DND-41 (cell line): ENCODE measurements at regions not wholly inside any gene's neighbourhood (a gene's known extent, or its start where the extent isn't known, plus 50 kb on each side); places are given as distances from the start of the nearest gene placed in this dataset.

Experiments used
- ATAC-seq: fragments of 200-7000 bp; cut with Tn5 transposase; 3 replicates; pipeline ENCODE4 v1.9.1; 2021; ENCODE audit warnings: low read depth; ENCODE audit not compliant: insufficient read depth
- DNase-seq: peaks from one replicate; pipeline ENCODE4 v3.0.0-alpha.2; 2020
- H2AFZ ChIP-seq: 2 replicates; pipeline ENCODE4 v1.6.0; 2012; ENCODE audit warnings: low read depth, low read length
- H3K27ac ChIP-seq: 2 replicates; pipeline ENCODE4 v1.5.1; 2012; ENCODE audit warnings: low read length, inconsistent platforms
- H3K27me3 ChIP-seq: fragments of 200-600 bp; sonication (generic); 2 replicates; pipeline ENCODE4 v1.6.0; 2012; ENCODE audit warnings: low read length, mild to moderate bottlenecking, inconsistent platforms; ENCODE audit not compliant: insufficient read depth, poor library complexity
- H3K36me3 ChIP-seq: 2 replicates; pipeline ENCODE4 v1.5.1; 2012; ENCODE audit warnings: low read length, inconsistent platforms; ENCODE audit not compliant: insufficient read depth
- H3K4me1 ChIP-seq: 2 replicates; pipeline ENCODE4 v1.5.1; 2012; ENCODE audit warnings: mild to moderate bottlenecking, low read length; ENCODE audit not compliant: insufficient read depth
- H3K4me2 ChIP-seq: 2 replicates; pipeline ENCODE4 v1.6.0; 2012; ENCODE audit warnings: mild to moderate bottlenecking, moderate library complexity, low read length, inconsistent platforms; ENCODE audit not compliant: insufficient read depth
- H3K4me3 ChIP-seq, 2 experiments: fragments of 200-600 bp in 1 of 2; shearing (Covaris generic) in 1 of 2; 2 replicates each; pipeline ENCODE4 v1.5.1; 2012 to 2016; ENCODE audit warnings: inconsistent platforms in 2 of 2, low read length in 2 of 2, mild to moderate bottlenecking in 2 of 2, low read depth in 1 of 2, moderate library complexity in 1 of 2
- H3K79me2 ChIP-seq: 2 replicates; pipeline ENCODE4 v1.6.0; 2012; ENCODE audit warnings: low read length, inconsistent platforms; ENCODE audit not compliant: insufficient read depth
- H3K9ac ChIP-seq: 2 replicates; pipeline ENCODE4 v1.6.0; 2012; ENCODE audit warnings: low read depth, mild to moderate bottlenecking, inconsistent platforms, low read length, moderate library complexity
- H3K9me3 ChIP-seq: 2 replicates; pipeline ENCODE4 v1.5.1; 2012; ENCODE audit warnings: low read length, moderate library complexity, mild to moderate bottlenecking, inconsistent platforms; ENCODE audit not compliant: insufficient read depth, severe bottlenecking
- H4K20me1 ChIP-seq: 2 replicates; pipeline ENCODE4 v1.6.0; 2012; ENCODE audit warnings: low read length; ENCODE audit not compliant: insufficient read depth
- CTCF ChIP-seq: IDR thresholded peaks from 2 replicates; pipeline ENCODE4 v1.5.1; 2012; ENCODE audit warnings: borderline replicate concordance, low read length, moderate library complexity, mild to moderate bottlenecking; ENCODE audit not compliant: poor library complexity, severe bottlenecking; ENCODE audit errors: extremely low read depth
- EZH2 ChIP-seq: IDR thresholded peaks from 3 replicates; pipeline ENCODE4 v1.6.1; 2012; ENCODE audit warnings: borderline replicate concordance, low read depth, mild to moderate bottlenecking, moderate library complexity, low read length, inconsistent platforms; ENCODE audit not compliant: severe bottlenecking

DNA sequence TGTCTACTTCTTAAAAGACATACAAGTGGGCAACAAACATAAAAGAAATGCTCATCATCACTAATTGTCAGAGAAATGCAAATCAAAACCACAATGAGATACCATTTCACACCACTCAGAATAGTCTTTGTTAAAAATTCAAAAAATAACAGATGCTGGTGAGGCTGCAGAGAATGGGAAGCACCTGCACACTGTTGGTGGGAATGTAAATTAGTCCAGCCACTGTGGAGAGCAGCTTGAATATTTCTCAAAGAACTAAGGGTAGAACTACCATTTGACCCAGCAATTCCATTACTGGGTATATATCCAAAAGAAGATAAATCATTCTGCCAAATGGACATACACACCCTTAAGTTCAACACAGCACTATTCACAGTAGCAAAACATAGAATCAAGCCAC is 61.8 kb upstream of the STEAP1 start:
- no peak overlapping the region for H3K27ac ChIP-seq
- TF ChIP-seq EZH2 (no peak), CTCF (no peak)
- H3K4me1 ChIP-seq: no peaks in the 10 kb centered on the region
- no peak overlapping the region for H3K9ac ChIP-seq
- no peaks in the 10 kb centered on the region for H3K9me3 ChIP-seq
- H3K79me2 ChIP-seq: no peaks in the 10 kb centered on the region
- no peaks in the 10 kb centered on the region for H3K27me3 ChIP-seq
- H3K36me3 ChIP-seq: no peaks in the 10 kb centered on the region
- DNase-seq (no peak), ATAC-seq (no peak)
- no peak overlapping the region for H3K4me2 ChIP-seq
- no peaks in the 10 kb centered on the region for H4K20me1 ChIP-seq
- H3K4me3 ChIP-seq: no peak overlapping the region
- H2AFZ ChIP-seq: no peak overlapping the region

- Histone ChIP-seq H3K4me3 (no peak overlapping the region), H3K9ac (no peak overlapping the region), H3K4me1 (no peaks in the 10 kb centered on the region), H3K9me3 (no peaks in the 10 kb centered on the region), H3K27me3 (no peaks in the 10 kb centered on the region), H3K4me2 (no peak overlapping the region), H3K27ac (no peak overlapping the region), H2AFZ (no peak overlapping the region), H3K79me2 (no peaks in the 10 kb centered on the region), H4K20me1 (no peaks in the 10 kb centered on the region), H3K36me3 (no peaks in the 10 kb centered on the region)
- ATAC-seq: no peak
- DNase-seq: no peak
- TF ChIP-seq CTCF (no peak), EZH2 (no peak)
Measured at GRCh38 chr7:90094030-90094429, 60.2 kb upstream of the STEAP1 start.
